ENCODE measurements at regions not wholly inside any gene's neighbourhood (a gene's known extent, or its start where the extent isn't known, plus 50 kb on each side); places are given as distances from the start of the nearest gene placed in this dataset.
A peak's percentile ranks its signal among the peaks of the same experiment; 100 is the strongest.
"Not testable (repeated sequence)": the region's sequence is repeated elsewhere in the genome, so short reads cannot be mapped to it uniquely, and the experiment has no call there.

GRCh38 chr2:82968358-82968757 lies 1490.7 kb downstream of the SUCLG1 start:
- peak; percentile 3 to 52 for DNase-seq (ENCODE audit: low read depth in 2 of 2)
- no peak for TF ChIP-seq CTCF (IDR thresholded peaks at IDR 0.05; ENCODE audit: low read depth, low read length)
- H3K4me3 ChIP-seq (replicated peaks in 1 of 2; ENCODE audit: low read depth in 2 of 2, low read length in 2 of 2): no peak overlapping the region

- DNase-seq (ENCODE audit: low read depth in 2 of 2): no peak
- no peak overlapping the region for H3K4me3 ChIP-seq (replicated peaks in 1 of 2; ENCODE audit: low read depth in 2 of 2, low read length in 2 of 2)
- no peak for TF ChIP-seq CTCF (IDR thresholded peaks at IDR 0.05; ENCODE audit: low read depth, low read length)
Observed at GRCh38 chr2:82964341-82964740, 1494.7 kb downstream of the SUCLG1 start.

- H3K4me3 ChIP-seq (replicated peaks in 1 of 2; ENCODE audit: low read depth in 2 of 2, low read length in 2 of 2): no peak overlapping the region
- DNase-seq (ENCODE audit: low read depth in 2 of 2): no peak
- TF ChIP-seq CTCF (IDR thresholded peaks at IDR 0.05; ENCODE audit: low read depth, low read length): no peak
Observed at GRCh38 chr2:82959727-82960126, 1499.4 kb downstream of the SUCLG1 start.

- TF ChIP-seq CTCF (IDR thresholded peaks at IDR 0.05; ENCODE audit: low read depth, low read length): no peak
- no peak overlapping the region for H3K4me3 ChIP-seq (replicated peaks in 1 of 2; ENCODE audit: low read depth in 2 of 2, low read length in 2 of 2)
- no peak for DNase-seq (ENCODE audit: low read depth in 2 of 2)
Observed at GRCh38 chr2:82954868-82955267, 1504.2 kb downstream of the SUCLG1 start.

- TF ChIP-seq CTCF (IDR thresholded peaks at IDR 0.05; ENCODE audit: low read depth, low read length): no peak
- no peak overlapping the region for H3K4me3 ChIP-seq (replicated peaks in 1 of 2; ENCODE audit: low read depth in 2 of 2, low read length in 2 of 2)
- DNase-seq (ENCODE audit: low read depth in 2 of 2): no peak
Observed at GRCh38 chr2:82939211-82939610, 1519.9 kb downstream of the SUCLG1 start.

GRCh38 chr2:82938321-82938845 lies 1520.7 kb downstream of the SUCLG1 start:
- DNase-seq (ENCODE audit: low read depth in 2 of 2); H3K4me3 ChIP-seq (replicated peaks in 1 of 2; ENCODE audit: low read depth in 2 of 2, low read length in 2 of 2): not testable (repeated sequence)

- no peak overlapping the region for H3K4me3 ChIP-seq (replicated peaks in 1 of 2; ENCODE audit: low read depth in 2 of 2, low read length in 2 of 2)
- peak in 1 of 2 donors; percentile 1 for DNase-seq (ENCODE audit: low read depth in 2 of 2)
- TF ChIP-seq CTCF (IDR thresholded peaks at IDR 0.05; ENCODE audit: low read depth, low read length): no peak
Observed at GRCh38 chr2:82913566-82913965, 1545.5 kb downstream of the SUCLG1 start.
